Thoracic aorta (tissue), 2 donors: ENCODE measurements at regions not wholly inside any gene's neighbourhood (a gene's known extent, or its start where the extent isn't known, plus 50 kb on each side); places are given as distances from the start of the nearest gene placed in this dataset.

Experiments
- ATAC-seq: fragments of 150-250 bp; one replicate; pipeline ENCODE4 v1.8.0; 2017; ENCODE audit warnings: low read depth; ENCODE audit not compliant: insufficient number of reproducible peaks, low FRiP score
- DNase-seq: peaks from one replicate; pipeline ENCODE4 v3.0.0-alpha.2; 2020; ENCODE audit warnings: low spot score
- H3K27ac ChIP-seq, 2 donors: fragments of 200-600 bp; sonication (generic); 1 replicate in 1 of 2; 2 replicates in 1 of 2; pipeline ENCODE4 v1.5.1; 2016; ENCODE audit warnings: mild to moderate bottlenecking in 2 of 2, moderate library complexity in 2 of 2
- H3K27me3 ChIP-seq: fragments of 200-600 bp; sonication (generic); replicated peaks from 2 replicates; pipeline ENCODE4 v1.6.0; 2016; ENCODE audit warnings: mild to moderate bottlenecking; ENCODE audit not compliant: insufficient read depth
- H3K36me3 ChIP-seq: fragments of 200-600 bp; sonication (generic); one replicate; pipeline ENCODE4 v1.5.1; 2016
- H3K4me1 ChIP-seq, 2 donors: fragments of 200-600 bp; sonication (generic); 1 replicate in 1 of 2; 2 replicates in 1 of 2; pipeline versions ENCODE4 v1.5.1 to v1.6.0; 2016; ENCODE audit warnings: low read depth in 2 of 2, mild to moderate bottlenecking in 1 of 2; ENCODE audit not compliant: control insufficient read depth in 1 of 2
- H3K4me3 ChIP-seq: fragments of 200-600 bp; sonication (generic); 2 replicates; pipeline ENCODE4 v1.5.1; 2016; ENCODE audit warnings: mild to moderate bottlenecking
- H3K9me3 ChIP-seq: fragments of 200-600 bp; sonication (generic); 2 replicates; pipeline ENCODE4 v1.5.1; 2016
- TF ChIP-seq, protein P1 (sequence below): fragments of 200-600 bp; sonication (generic); IDR thresholded peaks from one replicate; pipeline ENCODE4 v1.5.1; 2019; ENCODE audit warnings: antibody characterized with exemption

DNA sequence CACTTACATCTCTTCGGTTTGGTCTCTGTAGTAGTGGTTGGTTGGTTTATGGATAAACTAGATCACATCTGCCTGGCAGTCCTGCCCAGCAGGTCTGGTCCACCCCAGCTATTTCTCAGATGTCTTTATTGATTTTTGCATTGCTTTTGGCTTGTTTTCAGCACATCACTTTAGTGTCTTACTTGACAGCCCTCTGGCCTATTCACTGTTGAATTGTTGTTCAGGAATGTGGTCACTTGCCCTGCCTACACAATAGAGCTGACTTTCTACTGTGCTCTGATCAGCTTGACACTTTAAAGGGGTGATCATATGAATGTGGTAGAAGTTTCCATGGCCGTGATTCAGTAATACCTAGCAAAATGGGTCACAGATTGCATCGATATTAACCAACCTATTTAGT is 719.2 kb upstream of the LRRN3 start:
- DNase-seq (no peak), ATAC-seq (no peak)
- Histone ChIP-seq H3K36me3 (no peaks in the 10 kb centered on the region), H3K4me3 (no peak overlapping the region), H3K27ac (no peak overlapping the region), H3K27me3 (no peaks in the 10 kb centered on the region), H3K4me1 (no peaks in the 10 kb centered on the region), H3K9me3 (no peaks in the 10 kb centered on the region)
- TF ChIP-seq, protein P1, sequence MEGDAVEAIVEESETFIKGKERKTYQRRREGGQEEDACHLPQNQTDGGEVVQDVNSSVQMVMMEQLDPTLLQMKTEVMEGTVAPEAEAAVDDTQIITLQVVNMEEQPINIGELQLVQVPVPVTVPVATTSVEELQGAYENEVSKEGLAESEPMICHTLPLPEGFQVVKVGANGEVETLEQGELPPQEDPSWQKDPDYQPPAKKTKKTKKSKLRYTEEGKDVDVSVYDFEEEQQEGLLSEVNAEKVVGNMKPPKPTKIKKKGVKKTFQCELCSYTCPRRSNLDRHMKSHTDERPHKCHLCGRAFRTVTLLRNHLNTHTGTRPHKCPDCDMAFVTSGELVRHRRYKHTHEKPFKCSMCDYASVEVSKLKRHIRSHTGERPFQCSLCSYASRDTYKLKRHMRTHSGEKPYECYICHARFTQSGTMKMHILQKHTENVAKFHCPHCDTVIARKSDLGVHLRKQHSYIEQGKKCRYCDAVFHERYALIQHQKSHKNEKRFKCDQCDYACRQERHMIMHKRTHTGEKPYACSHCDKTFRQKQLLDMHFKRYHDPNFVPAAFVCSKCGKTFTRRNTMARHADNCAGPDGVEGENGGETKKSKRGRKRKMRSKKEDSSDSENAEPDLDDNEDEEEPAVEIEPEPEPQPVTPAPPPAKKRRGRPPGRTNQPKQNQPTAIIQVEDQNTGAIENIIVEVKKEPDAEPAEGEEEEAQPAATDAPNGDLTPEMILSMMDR, result no peak

DNA sequence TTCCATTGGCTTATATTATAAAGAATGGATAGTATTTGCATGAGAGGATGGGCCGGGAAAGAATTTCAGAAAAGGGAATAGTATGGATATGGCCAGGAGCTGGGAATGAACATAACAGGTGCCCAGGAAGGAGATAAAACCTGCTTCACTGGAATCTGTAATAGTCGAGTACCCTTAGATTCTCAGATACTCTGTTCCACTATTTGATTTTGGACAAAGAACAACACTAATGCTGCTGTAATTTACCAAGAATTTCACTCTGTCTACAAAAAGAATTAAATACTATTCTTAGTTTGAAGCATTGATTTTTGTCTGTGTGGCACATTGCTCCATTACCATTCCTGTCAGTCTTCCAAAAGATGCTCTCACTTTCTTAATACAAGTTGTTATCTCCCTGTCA is 718.2 kb upstream of the LRRN3 start:
- H3K27me3 ChIP-seq, result no peaks in the 10 kb centered on the region
- H3K4me1 ChIP-seq, result no peaks in the 10 kb centered on the region
- H3K9me3 ChIP-seq, result no peaks in the 10 kb centered on the region
- no peak overlapping the region for H3K4me3 ChIP-seq
- no peak for ATAC-seq
- no peak for DNase-seq
- H3K36me3 ChIP-seq, result no peaks in the 10 kb centered on the region
- TF ChIP-seq, protein P1, result no peak
- no peak overlapping the region for H3K27ac ChIP-seq

DNA sequence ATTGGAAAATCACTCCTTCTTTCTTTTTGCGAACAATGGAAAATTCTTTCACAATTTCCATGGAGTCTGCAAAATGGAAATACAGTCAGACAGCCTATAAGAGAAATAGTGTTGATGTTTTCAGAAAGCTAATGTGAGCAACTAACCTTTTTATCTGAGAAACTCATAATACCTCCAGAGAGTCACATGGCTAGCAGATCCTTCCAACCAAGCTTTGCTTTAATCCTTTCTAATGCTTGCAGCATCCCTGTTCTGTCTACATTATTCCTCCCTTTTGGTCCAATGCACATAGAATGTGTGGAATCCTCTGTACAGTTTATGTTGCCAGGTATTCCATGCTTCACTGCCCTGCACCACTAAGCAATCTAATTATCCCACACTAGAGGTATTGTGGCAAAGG is 717.5 kb upstream of the LRRN3 start:
- DNase-seq, result no peak
- ATAC-seq, result no peak
- Histone ChIP-seq H3K27me3 (no peaks in the 10 kb centered on the region), H3K4me1 (no peaks in the 10 kb centered on the region), H3K36me3 (no peaks in the 10 kb centered on the region), H3K9me3 (no peaks in the 10 kb centered on the region), H3K27ac (no peak overlapping the region), H3K4me3 (no peak overlapping the region)
- TF ChIP-seq, protein P1, result no peak

DNA sequence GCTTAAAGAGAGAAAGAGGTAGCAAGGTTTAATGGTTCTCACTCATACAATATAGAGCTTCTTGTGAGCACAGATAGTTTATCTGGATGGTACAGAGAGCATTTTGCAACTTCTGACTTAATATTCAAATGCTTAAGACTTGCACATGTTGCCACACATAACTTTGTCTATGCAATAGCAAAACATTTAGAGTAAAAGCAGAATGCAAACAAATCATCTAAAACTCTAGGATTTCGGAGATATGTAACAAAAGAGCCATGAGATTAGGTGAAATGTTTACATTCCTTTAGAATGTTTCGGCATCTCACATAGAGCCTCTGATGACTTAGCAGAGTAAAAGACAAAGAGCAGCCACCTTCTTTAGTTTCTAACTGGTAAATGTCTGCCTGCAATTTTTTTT is 717.1 kb upstream of the LRRN3 start:
- Histone ChIP-seq H3K27me3 (no peaks in the 10 kb centered on the region), H3K9me3 (no peaks in the 10 kb centered on the region), H3K27ac (no peak overlapping the region), H3K4me1 (no peaks in the 10 kb centered on the region), H3K4me3 (no peak overlapping the region), H3K36me3 (no peaks in the 10 kb centered on the region)
- ATAC-seq (no peak), DNase-seq (no peak)
- TF ChIP-seq, protein P1, result no peak

- no peaks in the 10 kb centered on the region for H3K9me3 ChIP-seq
- H3K27ac ChIP-seq, result no peak overlapping the region
- H3K4me3 ChIP-seq, result no peak overlapping the region
- ATAC-seq, result no peak
- H3K27me3 ChIP-seq, result no peaks in the 10 kb centered on the region
- no peaks in the 10 kb centered on the region for H3K36me3 ChIP-seq
- H3K4me1 ChIP-seq, result no peaks in the 10 kb centered on the region
- no peak for DNase-seq
- TF ChIP-seq, protein P1, result no peak
Observed at GRCh38 chr7:110375068-110375467, 715.9 kb upstream of the LRRN3 start.
